Dendritic cell treated with granulocyte-macrophage colony-stimulating factor and Interleukin-4, amounts not matched to agents 40 ng/mL and 50 ng/mL, for 4 days (primary cell): ENCODE measurements at regions not wholly inside any gene's neighbourhood (a gene's known extent, or its start where the extent isn't known, plus 50 kb on each side); places are given as distances from the start of the nearest gene placed in this dataset.
"Not testable (repeated sequence)": the region's sequence is repeated elsewhere in the genome, so short reads cannot be mapped to it uniquely, and the experiment has no call there.

ENCODE experiments used
- H3K27ac Mint-ChIP-seq: one replicate; pipeline ENCODE4 v1.8.0; 2022; ENCODE audit warnings: mild to moderate bottlenecking, mixed read lengths
- H3K27me3 Mint-ChIP-seq: one replicate; pipeline ENCODE4 v1.8.0; 2022; ENCODE audit warnings: mild to moderate bottlenecking, mixed read lengths
- H3K36me3 Mint-ChIP-seq: one replicate; pipeline ENCODE4 v1.8.0; 2022; ENCODE audit warnings: low read depth, mixed read lengths
- H3K4me1 Mint-ChIP-seq: one replicate; pipeline ENCODE4 v1.8.0; 2022; ENCODE audit warnings: low read depth, mixed read lengths
- H3K4me3 Mint-ChIP-seq: one replicate; pipeline ENCODE4 v1.8.0; 2022; ENCODE audit warnings: mild to moderate bottlenecking, moderate library complexity, mixed read lengths
- H3K9me3 Mint-ChIP-seq: one replicate; pipeline ENCODE4 v1.8.0; 2022; ENCODE audit warnings: mixed read lengths
- intact Hi-C: fragments of 100-400 bp; cut with micrococcal nuclease; formaldehyde crosslinking; loops from one replicate; pipeline ENCODE4 v1.15.0; 2022

DNA sequence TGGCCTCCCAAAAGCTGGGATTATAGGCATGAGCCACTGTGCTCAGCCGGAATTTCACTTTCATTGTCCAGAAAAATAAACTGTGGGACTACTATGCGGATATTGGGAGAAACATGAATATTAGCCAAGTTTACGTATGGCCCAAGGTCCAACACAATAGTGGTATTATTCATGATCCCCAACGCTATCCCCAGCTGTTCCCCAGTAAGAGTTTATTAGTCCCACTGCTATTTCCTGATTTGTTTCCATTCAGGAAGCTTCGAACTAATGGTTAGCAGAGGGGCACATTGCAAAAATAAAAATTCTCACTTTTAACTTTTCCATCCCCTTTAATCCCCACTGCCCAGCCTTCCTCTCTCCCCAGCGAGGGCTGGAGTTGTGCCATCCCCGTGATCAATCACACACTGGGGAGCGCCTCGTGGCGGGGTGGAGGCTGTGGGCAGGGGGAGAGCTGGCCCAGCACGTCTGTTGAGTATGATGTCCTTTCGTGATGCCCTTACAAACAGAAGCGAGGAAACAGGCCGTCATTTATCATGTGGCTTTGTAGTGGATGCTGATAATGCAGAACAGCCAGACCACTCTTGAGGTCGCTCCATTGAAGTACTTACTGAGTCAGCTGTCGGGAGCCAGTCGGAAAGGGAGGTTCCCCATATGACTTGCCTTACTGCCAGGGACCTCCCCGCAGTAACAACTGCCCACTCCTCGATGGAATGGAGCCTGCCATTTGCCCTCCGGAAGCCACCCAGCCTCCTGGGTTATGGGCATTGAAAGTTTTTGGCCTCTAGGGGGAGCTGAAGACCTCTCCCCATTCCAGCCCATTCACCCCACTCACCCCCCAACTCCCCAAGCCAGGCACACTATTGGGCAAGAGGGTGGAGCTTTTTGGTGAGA is 117.0 kb downstream of the KDR start:
- intact Hi-C loops: no loop called here

GRCh38 chr4:55005910-55006309 is 119.5 kb downstream of the KDR start:
- Mint-ChIP-seq H3K27ac (no peak overlapping the region), H3K4me1 (no peaks in the 10 kb centered on the region)
- intact Hi-C loops: no loop called here

More for the DNA sequence above, 117.0 kb downstream of the KDR start:
- no peaks in the 10 kb centered on the region for H3K4me1 Mint-ChIP-seq
- H3K27ac Mint-ChIP-seq: no peak overlapping the region
- H3K4me3 Mint-ChIP-seq: no peak overlapping the region
- H3K27me3 Mint-ChIP-seq: peaks cover 1% of the 10 kb centered on the region
- no peaks in the 10 kb centered on the region for H3K9me3 Mint-ChIP-seq
- no peaks in the 10 kb centered on the region for H3K36me3 Mint-ChIP-seq

GRCh38 chr4:55004831-55005230 is 120.6 kb downstream of the KDR start:
- no peaks in the 10 kb centered on the region for H3K4me1 Mint-ChIP-seq
- intact Hi-C loops: no loop called here
- no peaks in the 10 kb centered on the region for H3K27me3 Mint-ChIP-seq
- no peaks in the 10 kb centered on the region for H3K9me3 Mint-ChIP-seq
- H3K36me3 Mint-ChIP-seq: no peaks in the 10 kb centered on the region
- no peak overlapping the region for H3K4me3 Mint-ChIP-seq
- no peak overlapping the region for H3K27ac Mint-ChIP-seq

More at GRCh38 chr4:55005910-55006309, 119.5 kb downstream of the KDR start:
- Mint-ChIP-seq H3K9me3 (no peaks in the 10 kb centered on the region), H3K4me3 (no peak overlapping the region), H3K27me3 (peaks cover 1% of the 10 kb centered on the region), H3K36me3 (no peaks in the 10 kb centered on the region)

DNA sequence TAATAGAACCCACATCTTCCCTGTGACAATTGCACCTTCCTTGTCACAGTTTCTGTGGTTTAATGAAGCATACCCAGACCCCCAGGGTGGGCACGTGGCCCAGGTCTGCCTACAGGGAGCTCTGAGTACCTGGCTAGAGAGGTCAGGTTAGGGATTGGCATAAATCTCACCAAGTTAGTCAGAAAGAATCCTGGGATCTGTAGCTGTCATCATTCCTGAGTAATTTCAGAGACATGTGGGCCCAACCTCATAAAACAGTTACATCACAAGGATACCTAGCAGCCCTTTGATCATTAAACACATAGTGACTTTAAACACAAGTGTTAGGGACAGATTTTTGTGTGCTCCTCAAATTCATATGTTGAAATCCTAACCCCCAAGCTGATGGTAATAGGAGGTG is 123.0 kb downstream of the KDR start:
- intact Hi-C loops: no loop called here

GRCh38 chr4:55001538-55001937 is 123.9 kb downstream of the KDR start:
- Mint-ChIP-seq H3K27me3 (no peaks in the 10 kb centered on the region), H3K4me1 (no peaks in the 10 kb centered on the region), H3K4me3 (no peak overlapping the region), H3K9me3 (no peaks in the 10 kb centered on the region), H3K36me3 (no peaks in the 10 kb centered on the region), H3K27ac (no peak overlapping the region)
- intact Hi-C loops: no loop called here

More for the DNA sequence above, 123.0 kb downstream of the KDR start:
- H3K4me3 Mint-ChIP-seq: no peak overlapping the region
- no peaks in the 10 kb centered on the region for H3K4me1 Mint-ChIP-seq
- H3K36me3 Mint-ChIP-seq: no peaks in the 10 kb centered on the region
- H3K27me3 Mint-ChIP-seq: no peaks in the 10 kb centered on the region
- H3K27ac Mint-ChIP-seq: no peak overlapping the region
- H3K9me3 Mint-ChIP-seq: no peaks in the 10 kb centered on the region

- Mint-ChIP-seq H3K9me3 (no peaks in the 10 kb centered on the region), H3K27me3 (no peaks in the 10 kb centered on the region), H3K27ac (no peak overlapping the region), H3K36me3 (no peaks in the 10 kb centered on the region), H3K4me1 (no peaks in the 10 kb centered on the region), H3K4me3 (no peak overlapping the region)
- intact Hi-C loops: no loop called here
Observed at GRCh38 chr4:54999003-54999402, 126.4 kb downstream of the KDR start.

- H3K27me3 Mint-ChIP-seq, H3K4me3 Mint-ChIP-seq, intact Hi-C loops, H3K4me1 Mint-ChIP-seq, H3K36me3 Mint-ChIP-seq, H3K27ac Mint-ChIP-seq: not testable (repeated sequence)
- peaks cover 16% of the 10 kb centered on the region for H3K9me3 Mint-ChIP-seq
Observed at GRCh38 chr4:54993473-54994026, 131.8 kb downstream of the KDR start.

- Mint-ChIP-seq H3K4me1 (no peaks in the 10 kb centered on the region), H3K9me3 (peaks cover 29% of the 10 kb centered on the region), H3K36me3 (no peaks in the 10 kb centered on the region), H3K4me3 (no peak overlapping the region), H3K27ac (no peak overlapping the region), H3K27me3 (no peaks in the 10 kb centered on the region)
- intact Hi-C loops: no loop called here
Observed at GRCh38 chr4:54992266-54992665, 133.1 kb downstream of the KDR start.

DNA sequence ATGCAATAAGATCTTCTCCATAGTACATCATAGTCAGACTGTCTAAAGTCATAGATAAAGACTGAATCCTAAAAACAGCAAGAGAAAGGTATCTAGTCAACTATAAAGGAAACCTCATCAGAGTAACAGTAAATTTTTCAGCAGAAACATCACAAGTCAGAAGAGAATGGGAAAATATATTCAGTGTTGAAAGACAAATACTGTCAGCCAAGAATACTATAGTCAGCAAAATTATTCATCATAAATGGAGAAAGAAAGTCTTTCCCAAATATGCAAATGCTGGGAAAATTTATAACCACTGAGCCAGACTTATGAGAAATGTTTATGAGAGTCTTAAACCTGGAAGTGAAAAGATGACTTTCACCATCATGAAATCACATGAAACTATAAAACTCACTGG is 136.7 kb downstream of the KDR start:
- Mint-ChIP-seq H3K27ac (no peak overlapping the region), H3K4me3 (no peak overlapping the region), H3K27me3 (no peaks in the 10 kb centered on the region), H3K4me1 (no peaks in the 10 kb centered on the region), H3K9me3 (peaks cover 47% of the 10 kb centered on the region), H3K36me3 (no peaks in the 10 kb centered on the region)
- intact Hi-C loops: no loop called here

GRCh38 chr4:54986095-54986846 is 139.1 kb downstream of the KDR start:
- Mint-ChIP-seq H3K27me3 (no peaks in the 10 kb centered on the region), H3K4me1 (no peaks in the 10 kb centered on the region), H3K9me3 (peaks cover 47% of the 10 kb centered on the region), H3K4me3 (no peak overlapping the region), H3K27ac (no peak overlapping the region), H3K36me3 (no peaks in the 10 kb centered on the region)
- intact Hi-C loops: no loop called here

GRCh38 chr4:54976682-54977081 is 148.7 kb downstream of the KDR start:
- peaks cover 1% of the 10 kb centered on the region for H3K27me3 Mint-ChIP-seq
- H3K36me3 Mint-ChIP-seq: no peaks in the 10 kb centered on the region
- H3K9me3 Mint-ChIP-seq: peaks cover 17% of the 10 kb centered on the region
- H3K4me1 Mint-ChIP-seq: no peaks in the 10 kb centered on the region
- no peak overlapping the region for H3K27ac Mint-ChIP-seq
- intact Hi-C loops: no loop called here
- H3K4me3 Mint-ChIP-seq: no peak overlapping the region

DNA sequence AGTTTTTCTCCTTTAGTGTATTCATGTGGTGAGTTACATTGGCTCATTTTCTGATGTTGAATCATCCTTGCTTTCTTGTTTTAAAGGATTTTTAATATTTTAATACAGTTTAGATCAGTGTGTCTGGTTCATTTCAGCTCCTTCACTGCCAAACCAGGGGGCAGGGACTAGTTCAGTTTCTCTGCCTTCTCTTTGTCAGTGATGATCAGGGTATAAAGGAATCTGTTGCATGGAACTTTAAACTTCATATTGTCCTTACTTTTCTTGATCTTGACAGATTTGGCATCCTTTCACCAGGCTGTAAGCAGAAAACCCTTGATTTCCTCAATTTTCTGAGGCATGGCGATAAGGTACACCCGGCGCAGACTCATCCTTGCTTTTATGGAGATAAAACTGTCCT is 149.4 kb downstream of the KDR start:
- intact Hi-C loops: no loop called here
- H3K4me1 Mint-ChIP-seq: no peaks in the 10 kb centered on the region

GRCh38 chr4:54973784-54974183 is 151.6 kb downstream of the KDR start:
- Mint-ChIP-seq H3K9me3 (peaks cover 3% of the 10 kb centered on the region), H3K4me3 (no peak overlapping the region), H3K36me3 (no peaks in the 10 kb centered on the region), H3K27ac (no peak overlapping the region), H3K4me1 (no peaks in the 10 kb centered on the region), H3K27me3 (peaks cover 1% of the 10 kb centered on the region)
- intact Hi-C loops: no loop called here

More for the DNA sequence above, 149.4 kb downstream of the KDR start:
- peaks cover 1% of the 10 kb centered on the region for H3K27me3 Mint-ChIP-seq
- H3K9me3 Mint-ChIP-seq: peaks cover 17% of the 10 kb centered on the region
- H3K27ac Mint-ChIP-seq: no peak overlapping the region
- H3K36me3 Mint-ChIP-seq: no peaks in the 10 kb centered on the region
- H3K4me3 Mint-ChIP-seq: no peak overlapping the region

DNA sequence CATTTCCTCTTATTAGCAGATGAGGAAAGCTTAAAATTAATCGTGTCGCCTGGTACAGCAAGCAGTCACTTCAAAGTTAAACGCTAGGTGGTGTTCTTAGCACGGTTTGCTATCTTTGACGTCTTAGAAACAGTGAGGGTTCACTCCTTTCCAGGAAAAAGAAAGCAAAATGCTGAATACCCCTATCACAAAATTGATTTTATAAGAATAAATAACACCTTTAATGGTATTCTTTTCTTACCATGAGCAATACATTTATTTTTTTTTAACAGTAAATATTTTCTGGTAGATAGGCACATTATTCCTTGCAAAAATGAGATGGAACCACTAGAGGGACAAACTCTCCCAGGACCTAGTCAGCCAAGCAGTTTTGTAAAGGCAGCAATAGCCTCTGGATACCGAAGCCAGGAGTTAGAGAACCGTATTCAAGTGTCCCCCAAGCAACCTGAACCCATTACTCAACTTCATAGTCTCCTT is 153.9 kb downstream of the KDR start:
- H3K4me3 Mint-ChIP-seq: no peak overlapping the region

More for the DNA sequence above, 153.9 kb downstream of the KDR start:
- Mint-ChIP-seq H3K36me3 (no peaks in the 10 kb centered on the region), H3K27me3 (peaks cover 1% of the 10 kb centered on the region), H3K27ac (no peak overlapping the region), H3K4me1 (no peaks in the 10 kb centered on the region), H3K9me3 (no peaks in the 10 kb centered on the region)
- intact Hi-C loops: loop anchor here (1.0 kb wide), 1 partner anchor 350 kb away; no protein-coding TSS in a partner anchor
